ENCODE measurements at regions not wholly inside any gene's neighbourhood (a gene's known extent, or its start where the extent isn't known, plus 50 kb on each side); places are given as distances from the start of the nearest gene placed in this dataset.

GRCh38 chr6:47114460-47114859 lies 72.3 kb upstream of the ADGRF1 start:
- Mint-ChIP-seq H3K4me3 (no peak overlapping the region), H3K9me3 (ENCODE audit: low read depth) (no peaks in the 10 kb centered on the region), H3K27me3 (peaks cover 4% of the 10 kb centered on the region), H3K36me3 (no peaks in the 10 kb centered on the region), H3K27ac (no peak overlapping the region), H3K4me1 (ENCODE audit: low read depth) (no peaks in the 10 kb centered on the region)

- Mint-ChIP-seq H3K4me3 (no peak overlapping the region), H3K27me3 (peaks cover under 1% of the 10 kb centered on the region), H3K27ac (no peak overlapping the region), H3K36me3 (no peaks in the 10 kb centered on the region), H3K4me1 (ENCODE audit: low read depth) (no peaks in the 10 kb centered on the region), H3K9me3 (ENCODE audit: low read depth) (no peaks in the 10 kb centered on the region)
Observed at GRCh38 chr6:47112317-47112716, 70.2 kb upstream of the ADGRF1 start.

GRCh38 chr6:47111685-47112084 lies 69.6 kb upstream of the ADGRF1 start:
- Mint-ChIP-seq H3K4me1 (ENCODE audit: low read depth) (no peaks in the 10 kb centered on the region), H3K9me3 (ENCODE audit: low read depth) (no peaks in the 10 kb centered on the region), H3K4me3 (no peak overlapping the region), H3K27ac (no peak overlapping the region), H3K27me3 (no peaks in the 10 kb centered on the region), H3K36me3 (no peaks in the 10 kb centered on the region)

- H3K4me1 Mint-ChIP-seq (ENCODE audit: low read depth) = no peaks in the 10 kb centered on the region
- no peaks in the 10 kb centered on the region for H3K36me3 Mint-ChIP-seq
- H3K4me3 Mint-ChIP-seq = no peak overlapping the region
- no peaks in the 10 kb centered on the region for H3K9me3 Mint-ChIP-seq (ENCODE audit: low read depth)
- no peaks in the 10 kb centered on the region for H3K27me3 Mint-ChIP-seq
- no peak overlapping the region for H3K27ac Mint-ChIP-seq
Observed at GRCh38 chr6:47109281-47109680, 67.1 kb upstream of the ADGRF1 start.

GRCh38 chr6:47106721-47107197 lies 64.6 kb upstream of the ADGRF1 start:
- H3K27ac Mint-ChIP-seq = no peak overlapping the region
- no peaks in the 10 kb centered on the region for H3K27me3 Mint-ChIP-seq
- H3K4me3 Mint-ChIP-seq = no peak overlapping the region
- no peaks in the 10 kb centered on the region for H3K36me3 Mint-ChIP-seq
- no peaks in the 10 kb centered on the region for H3K9me3 Mint-ChIP-seq (ENCODE audit: low read depth)
- H3K4me1 Mint-ChIP-seq (ENCODE audit: low read depth) = no peaks in the 10 kb centered on the region

GRCh38 chr6:47106216-47106615 lies 64.1 kb upstream of the ADGRF1 start:
- no peaks in the 10 kb centered on the region for H3K36me3 Mint-ChIP-seq
- H3K27ac Mint-ChIP-seq = no peak overlapping the region
- H3K4me3 Mint-ChIP-seq = no peak overlapping the region
- H3K9me3 Mint-ChIP-seq (ENCODE audit: low read depth) = no peaks in the 10 kb centered on the region
- no peaks in the 10 kb centered on the region for H3K4me1 Mint-ChIP-seq (ENCODE audit: low read depth)
- H3K27me3 Mint-ChIP-seq = no peaks in the 10 kb centered on the region

GRCh38 chr6:47105469-47106178 lies 63.5 kb upstream of the ADGRF1 start:
- Mint-ChIP-seq H3K27me3 (no peaks in the 10 kb centered on the region), H3K4me1 (ENCODE audit: low read depth) (no peaks in the 10 kb centered on the region), H3K4me3 (no peak overlapping the region), H3K27ac (no peak overlapping the region), H3K36me3 (no peaks in the 10 kb centered on the region), H3K9me3 (ENCODE audit: low read depth) (no peaks in the 10 kb centered on the region)

GRCh38 chr6:47103931-47104330 lies 61.8 kb upstream of the ADGRF1 start:
- no peak overlapping the region for H3K4me3 Mint-ChIP-seq
- H3K27ac Mint-ChIP-seq = no peak overlapping the region
- no peaks in the 10 kb centered on the region for H3K27me3 Mint-ChIP-seq
- no peaks in the 10 kb centered on the region for H3K36me3 Mint-ChIP-seq
- no peaks in the 10 kb centered on the region for H3K4me1 Mint-ChIP-seq (ENCODE audit: low read depth)
- H3K9me3 Mint-ChIP-seq (ENCODE audit: low read depth) = no peaks in the 10 kb centered on the region

GRCh38 chr6:47102331-47102730 lies 60.2 kb upstream of the ADGRF1 start:
- H3K27me3 Mint-ChIP-seq = no peaks in the 10 kb centered on the region
- no peaks in the 10 kb centered on the region for H3K4me1 Mint-ChIP-seq (ENCODE audit: low read depth)
- H3K4me3 Mint-ChIP-seq = no peak overlapping the region
- H3K27ac Mint-ChIP-seq = no peak overlapping the region
- no peaks in the 10 kb centered on the region for H3K9me3 Mint-ChIP-seq (ENCODE audit: low read depth)
- no peaks in the 10 kb centered on the region for H3K36me3 Mint-ChIP-seq

- Mint-ChIP-seq H3K4me3 (no peak overlapping the region), H3K27ac (no peak overlapping the region), H3K9me3 (ENCODE audit: low read depth) (no peaks in the 10 kb centered on the region), H3K36me3 (no peaks in the 10 kb centered on the region), H3K27me3 (no peaks in the 10 kb centered on the region), H3K4me1 (ENCODE audit: low read depth) (no peaks in the 10 kb centered on the region)
Observed at GRCh38 chr6:47098570-47098993, 56.5 kb upstream of the ADGRF1 start.

- Mint-ChIP-seq H3K27me3 (peaks cover 1% of the 10 kb centered on the region), H3K4me1 (ENCODE audit: low read depth) (no peaks in the 10 kb centered on the region), H3K36me3 (no peaks in the 10 kb centered on the region)
Observed at GRCh38 chr6:47097092-47097945, 55.2 kb upstream of the ADGRF1 start.

GRCh38 chr6:47096211-47096895 lies 54.2 kb upstream of the ADGRF1 start:
- H3K4me1 Mint-ChIP-seq (ENCODE audit: low read depth) = no peaks in the 10 kb centered on the region
- H3K27ac Mint-ChIP-seq = no peak overlapping the region
- H3K36me3 Mint-ChIP-seq = no peaks in the 10 kb centered on the region
- peaks cover 1% of the 10 kb centered on the region for H3K27me3 Mint-ChIP-seq
- no peak overlapping the region for H3K4me3 Mint-ChIP-seq
- no peaks in the 10 kb centered on the region for H3K9me3 Mint-ChIP-seq (ENCODE audit: low read depth)

More at GRCh38 chr6:47097092-47097945, 55.2 kb upstream of the ADGRF1 start:
- Mint-ChIP-seq H3K4me3 (no peak overlapping the region), H3K27ac (no peak overlapping the region), H3K9me3 (ENCODE audit: low read depth) (no peaks in the 10 kb centered on the region)

- H3K36me3 Mint-ChIP-seq = no peaks in the 10 kb centered on the region
- H3K4me1 Mint-ChIP-seq (ENCODE audit: low read depth) = no peaks in the 10 kb centered on the region
- H3K27me3 Mint-ChIP-seq = peaks cover 1% of the 10 kb centered on the region
- H3K27ac Mint-ChIP-seq = no peak overlapping the region
- H3K9me3 Mint-ChIP-seq (ENCODE audit: low read depth) = no peaks in the 10 kb centered on the region
- no peak overlapping the region for H3K4me3 Mint-ChIP-seq
Observed at GRCh38 chr6:47094241-47094925, 52.3 kb upstream of the ADGRF1 start.

- Mint-ChIP-seq H3K4me3 (no peak overlapping the region), H3K9me3 (ENCODE audit: low read depth) (no peaks in the 10 kb centered on the region), H3K27me3 (peaks cover 1% of the 10 kb centered on the region), H3K27ac (no peak overlapping the region), H3K36me3 (no peaks in the 10 kb centered on the region), H3K4me1 (ENCODE audit: low read depth) (no peaks in the 10 kb centered on the region)
Observed at GRCh38 chr6:47093169-47093568, 51.0 kb upstream of the ADGRF1 start.

Data from activated naive CD8-positive, alpha-beta T cell (primary cell).